ENCODE measurements at regions not wholly inside any gene's neighbourhood (a gene's known extent, or its start where the extent isn't known, plus 50 kb on each side); places are given as distances from the start of the nearest gene placed in this dataset.
A peak's percentile ranks its signal among the peaks of the same experiment; 100 is the strongest.

- WGBS (ENCODE audit: insufficient coverage, low coverage, missing lambda C conversion rate) = 54% methylated on average over 9 of the region's 9 CpGs
- H4K20me1 ChIP-seq (replicated peaks; ENCODE audit: control insufficient read depth, insufficient read depth, low read length) = no peaks in the 10 kb centered on the region
- ATAC-seq (no peak), FAIRE-seq (no peak), DNase-seq (ENCODE audit: extremely low read depth in 1 of 4, low spot score in 3 of 4) (no peak)
- H3K4me3 ChIP-seq = no peak overlapping the region
- peaks cover 0 to 8% of the 10 kb centered on the region in 2 experiments; a peak in 2 of 5 replicates for H3K4me1 ChIP-seq (replicated peaks in 1 of 2; ENCODE audit: control insufficient read depth in 2 of 2, insufficient read depth in 2 of 2, low read length in 2 of 2)
- H3K4me2 ChIP-seq (ENCODE audit: insufficient read depth, low read length) = no peak overlapping the region
- no peaks in the 10 kb centered on the region for H3K27me3 ChIP-seq (ENCODE audit: control insufficient read depth in 2 of 2, insufficient read depth in 2 of 2, low read length in 2 of 2)
- H3K9me1 ChIP-seq (ENCODE audit: control insufficient read depth, insufficient read depth, low read length) = no peaks in the 10 kb centered on the region
- POLR2A ChIA-PET = interaction anchor here (1.0 kb wide), 1 partner anchor 16 kb away, joined by 3 read pairs; no protein-coding TSS in a partner anchor
- no peaks in the 10 kb centered on the region for H3K79me2 ChIP-seq (ENCODE audit: control insufficient read depth, insufficient read depth, low read length)
- no peaks in the 10 kb centered on the region for H3K9me3 ChIP-seq (replicated peaks; ENCODE audit: control insufficient read depth, insufficient read depth, low read depth, low read length)
- no peak overlapping the region for H3K27ac ChIP-seq (ENCODE audit: extremely low read depth, low read depth, low read length)
- intact Hi-C loops (cut with micrococcal nuclease) = no loop called here
- peak overlapping the region; percentile 36 for H2AFZ ChIP-seq (ENCODE audit: low read depth, low read length)
- H3K36me3 ChIP-seq (ENCODE audit: control insufficient read depth, insufficient read depth, low read length) = no peaks in the 10 kb centered on the region
- in situ Hi-C loops (cut with MboI) = no loop called here
- TF ChIP-seq TFE3 (CRISPR knock-in tag; IDR thresholded peaks at IDR 0.05) (peak; percentile 75), TBL1XR1 (IDR thresholded peaks at IDR 0.05; ENCODE audit: low read length in 2 of 2) (no peak), TOE1 (IDR thresholded peaks at IDR 0.05; ENCODE audit: borderline replicate concordance) (peak; percentile 50; the same call in 1 of the 2 replicates), TOE1 (CRISPR knock-in tag; IDR thresholded peaks at IDR 0.05; ENCODE audit: borderline replicate concordance, low read depth) (no peak), EP300 (IDR thresholded peaks at IDR 0.05; ENCODE audit: low read length) (no peak), NFE2L1 (tag; IDR thresholded peaks at IDR 0.05; ENCODE audit: borderline replicate concordance, low read depth) (no peak), ZBTB5 (IDR thresholded peaks at IDR 0.05) (no peak), ZNF174 (CRISPR knock-in tag; IDR thresholded peaks at IDR 0.05) (no peak), TEAD1 (CRISPR knock-in tag; IDR thresholded peaks at IDR 0.05) (no peak), NFE2 (IDR thresholded peaks at IDR 0.05; ENCODE audit: low read depth) (no peak), RAD51 (IDR thresholded peaks at IDR 0.05; ENCODE audit: borderline replicate concordance, low read depth) (peak; percentile 62; the same call in 1 of the 2 replicates), MYNN (IDR thresholded peaks at IDR 0.05) (no peak), MYNN (CRISPR knock-in tag; IDR thresholded peaks at IDR 0.05) (no peak)
- CTCF ChIA-PET (ENCODE audit: low intra/inter-chr PET ratio) = no interaction called here
- no peak overlapping the region for H3K9ac ChIP-seq (ENCODE audit: insufficient read depth in 1 of 2, low read depth in 2 of 2, low read length in 2 of 2)
- BruUV-seq (replicated peaks) = no TSS peak
These were observed 206.4 kb upstream of the CITED2 start for GRCh38 chr6:139580592-139581484.

Measured in K562 (cell line).